CD4-positive, alpha-beta memory T cell (primary cell): ENCODE measurements at regions not wholly inside any gene's neighbourhood (a gene's known extent, or its start where the extent isn't known, plus 50 kb on each side); places are given as distances from the start of the nearest gene placed in this dataset.
"Not testable (repeated sequence)": the region's sequence is repeated elsewhere in the genome, so short reads cannot be mapped to it uniquely, and the experiment has no call there.

Source experiments
- CTCF ChIA-PET: fragments of 350-600 bp; sonication (Branson Sonifier 250); formaldehyde crosslinking; loops from one replicate; lab custom pipeline; 2021; ENCODE audit warnings: inconsistent platforms; ENCODE audit not compliant: partially characterized antibody; lab: Charles Lee
- POLR2A ChIA-PET: fragments of 350-600 bp; sonication (Branson Sonifier 250); formaldehyde crosslinking; loops from one replicate; lab custom pipeline; 2021; ENCODE audit not compliant: partially characterized antibody; lab: Charles Lee
- DNase-seq, 5 donors: peaks; one replicate each; pipeline versions ENCODE4 v3.0.0 to v3.0.0-alpha.2; 2020 to 2022; ENCODE audit warnings: mixed read lengths in 1 of 5
- H3K27ac ChIP-seq: one replicate; pipeline ENCODE4 v1.7.0; 2013; ENCODE audit warnings: low read depth, low read length
- H3K27me3 ChIP-seq: 2 replicates; pipeline ENCODE4 v1.7.0; 2013; ENCODE audit warnings: mild to moderate bottlenecking, low read length, moderate library complexity; ENCODE audit not compliant: insufficient read depth
- H3K36me3 ChIP-seq: 2 replicates; pipeline ENCODE4 v1.7.0; 2013; ENCODE audit warnings: mild to moderate bottlenecking, low read length, moderate library complexity; ENCODE audit not compliant: insufficient read depth
- H3K4me1 ChIP-seq: 2 replicates; pipeline ENCODE4 v1.7.0; 2013; ENCODE audit warnings: mild to moderate bottlenecking, low read length, moderate library complexity; ENCODE audit not compliant: insufficient read depth
- H3K4me3 ChIP-seq, 2 donors: one replicate each; pipeline ENCODE4 v1.7.0; 2013; ENCODE audit warnings: low read length in 2 of 2, mild to moderate bottlenecking in 1 of 2
- H3K9me3 ChIP-seq, 2 donors: one replicate each; pipeline ENCODE4 v1.7.0; 2013; ENCODE audit warnings: low read length in 2 of 2, control low read depth in 1 of 2; ENCODE audit not compliant: control insufficient read depth in 1 of 2
- H3K27ac Mint-ChIP-seq, 7 donors: one replicate each; pipeline ENCODE4 v1.8.0; 2020 to 2021; ENCODE audit warnings: mixed read lengths in 7 of 7, mild to moderate bottlenecking in 6 of 7, inconsistent platforms in 3 of 7, moderate library complexity in 3 of 7
- H3K27me3 Mint-ChIP-seq, 2 donors: one replicate each; pipeline ENCODE4 v1.8.0; 2020 to 2021; ENCODE audit warnings: mixed read lengths in 2 of 2
- H3K36me3 Mint-ChIP-seq, 2 donors: one replicate each; pipeline ENCODE4 v1.8.0; 2020 to 2021; ENCODE audit warnings: mixed read lengths in 2 of 2, inconsistent platforms in 1 of 2, mild to moderate bottlenecking in 1 of 2
- H3K4me1 Mint-ChIP-seq, 4 donors: one replicate each; pipeline ENCODE4 v1.8.0; 2020 to 2021; ENCODE audit warnings: mixed read lengths in 4 of 4, mild to moderate bottlenecking in 1 of 4
- H3K4me3 Mint-ChIP-seq, 8 donors: one replicate each; pipeline ENCODE4 v1.8.0; 2020 to 2021; ENCODE audit warnings: mixed read lengths in 8 of 8, mild to moderate bottlenecking in 7 of 8, moderate library complexity in 6 of 8, inconsistent platforms in 3 of 8
- H3K9me3 Mint-ChIP-seq, 8 donors: one replicate each; pipeline ENCODE4 v1.8.0; 2020 to 2021; ENCODE audit warnings: mixed read lengths in 8 of 8, mild to moderate bottlenecking in 5 of 8, inconsistent platforms in 3 of 8, moderate library complexity in 1 of 8
- intact Hi-C: fragments of 100-400 bp; cut with micrococcal nuclease; formaldehyde crosslinking; loops from one replicate; pipeline ENCODE4 v1.15.1; 2023

DNA sequence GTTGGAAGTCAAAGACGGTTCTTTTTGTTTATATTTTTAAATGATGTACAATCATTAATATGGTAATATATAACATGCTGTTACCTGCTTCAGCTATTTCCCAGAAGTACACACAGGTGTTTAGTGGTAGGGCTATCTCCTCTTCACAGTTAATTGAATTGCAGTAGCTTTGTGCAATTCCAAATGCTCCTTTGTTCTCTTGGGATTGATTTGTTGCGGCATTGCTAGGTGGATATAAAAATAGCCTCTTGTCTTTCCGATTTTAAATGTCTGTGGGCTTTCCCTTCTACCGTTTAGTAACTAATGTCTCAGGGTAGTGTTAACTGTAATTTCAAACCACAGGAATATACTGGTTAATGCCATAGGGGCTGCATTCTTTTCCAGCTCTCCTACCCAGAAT is 307.6 kb upstream of the SLITRK3 start:
- H3K4me1 Mint-ChIP-seq, result no peaks in the 10 kb centered on the region
- Histone ChIP-seq H3K27me3 (no peaks in the 10 kb centered on the region), H3K4me1 (no peaks in the 10 kb centered on the region), H3K27ac (no peak overlapping the region), H3K4me3 (no peak overlapping the region), H3K36me3 (no peaks in the 10 kb centered on the region), H3K9me3 (no peaks in the 10 kb centered on the region)
- H3K4me3 Mint-ChIP-seq, result no peak overlapping the region
- peaks cover 0 to 17% (median 6%) of the 10 kb centered on the region in 8 donors for H3K9me3 Mint-ChIP-seq
- CTCF ChIA-PET, result no interaction called here
- H3K27ac Mint-ChIP-seq, result no peak overlapping the region
- intact Hi-C loops, result no loop called here
- no peaks in the 10 kb centered on the region for H3K27me3 Mint-ChIP-seq
- POLR2A ChIA-PET, result no interaction called here
- no peaks in the 10 kb centered on the region for H3K36me3 Mint-ChIP-seq
- no peak for DNase-seq

DNA sequence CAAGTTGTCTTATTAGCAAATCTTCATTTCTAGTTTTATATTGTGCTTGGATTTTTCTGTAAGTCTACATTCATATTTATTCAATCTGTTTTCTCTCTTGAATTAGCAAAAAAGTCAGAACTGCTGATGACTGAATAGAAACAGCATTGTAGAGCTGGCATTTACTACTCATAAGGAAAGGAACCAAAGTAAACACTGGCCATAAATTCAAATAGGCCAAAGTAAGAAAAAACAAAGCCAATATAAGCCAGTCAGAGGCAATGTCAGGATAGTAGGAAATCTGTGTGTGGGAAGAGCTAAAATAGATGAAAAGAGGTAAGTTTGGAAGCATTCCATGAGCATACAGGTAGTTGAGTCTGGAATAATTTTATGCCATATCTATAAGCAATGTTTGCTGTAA is 307.2 kb upstream of the SLITRK3 start:
- Mint-ChIP-seq H3K4me1 (no peaks in the 10 kb centered on the region), H3K27ac (no peak overlapping the region), H3K27me3 (no peaks in the 10 kb centered on the region), H3K36me3 (no peaks in the 10 kb centered on the region), H3K9me3 (peaks cover 0 to 17% (median 7%) of the 10 kb centered on the region in 8 donors), H3K4me3 (no peak overlapping the region)
- intact Hi-C loops, result no loop called here
- Histone ChIP-seq H3K4me3 (no peak overlapping the region), H3K36me3 (no peaks in the 10 kb centered on the region), H3K4me1 (no peaks in the 10 kb centered on the region), H3K27me3 (no peaks in the 10 kb centered on the region), H3K9me3 (no peaks in the 10 kb centered on the region), H3K27ac (no peak overlapping the region)
- CTCF ChIA-PET, result no interaction called here
- POLR2A ChIA-PET, result no interaction called here
- DNase-seq, result no peak

DNA sequence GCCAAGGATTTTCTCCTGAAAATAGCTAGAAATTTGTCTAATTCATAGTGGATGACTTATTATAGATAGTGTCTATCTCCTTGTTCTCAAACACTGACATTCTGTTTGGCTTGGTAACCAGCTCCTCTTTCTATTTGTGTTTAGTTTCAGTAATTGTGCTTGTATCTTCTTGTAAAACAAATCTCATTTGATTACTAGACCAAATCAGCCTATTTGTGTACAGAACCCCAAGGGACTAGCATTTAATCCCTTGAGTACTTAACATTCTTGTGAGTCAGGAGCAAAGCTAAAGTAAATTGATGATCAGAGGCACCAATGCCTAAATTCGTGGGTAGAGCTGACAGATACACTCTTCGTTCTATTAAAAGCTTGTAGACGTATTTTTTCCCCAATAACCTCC is 306.5 kb upstream of the SLITRK3 start:
- POLR2A ChIA-PET, result no interaction called here
- no peaks in the 10 kb centered on the region for H3K9me3 ChIP-seq
- H3K27me3 ChIP-seq, result no peaks in the 10 kb centered on the region
- no peak for DNase-seq
- H3K4me3 ChIP-seq, result no peak overlapping the region
- H3K36me3 ChIP-seq, result no peaks in the 10 kb centered on the region
- no peak overlapping the region for H3K27ac ChIP-seq
- Mint-ChIP-seq H3K27me3 (no peaks in the 10 kb centered on the region), H3K36me3 (no peaks in the 10 kb centered on the region), H3K27ac (no peak overlapping the region), H3K9me3 (peaks cover 0 to 19% (median 8%) of the 10 kb centered on the region in 8 donors), H3K4me3 (no peak overlapping the region), H3K4me1 (no peaks in the 10 kb centered on the region)
- CTCF ChIA-PET, result no interaction called here
- H3K4me1 ChIP-seq, result no peaks in the 10 kb centered on the region
- intact Hi-C loops, result no loop called here

DNA sequence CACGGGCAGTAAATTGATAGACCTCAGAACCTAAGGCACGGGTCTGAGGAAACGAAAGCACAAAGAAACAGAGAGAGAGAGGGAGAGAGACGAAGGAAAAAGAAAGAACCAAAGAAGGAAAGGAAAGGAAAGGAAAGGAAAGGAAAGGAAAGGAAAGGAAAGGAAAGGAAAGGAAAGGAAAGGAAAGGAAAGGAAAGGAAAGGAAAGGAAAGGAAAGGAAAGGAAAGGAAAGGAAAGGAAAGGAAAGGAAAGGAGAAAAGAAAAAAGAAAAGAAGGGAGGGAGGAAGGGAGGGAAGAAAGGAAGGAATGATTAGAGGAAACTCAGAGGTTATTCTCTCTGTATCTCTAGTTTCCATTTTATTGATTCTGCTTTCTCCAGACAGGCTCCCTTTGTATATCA is 302.6 kb upstream of the SLITRK3 start:
- H3K36me3 ChIP-seq, H3K27me3 ChIP-seq, POLR2A ChIA-PET, H3K27me3 Mint-ChIP-seq, H3K4me3 ChIP-seq, H3K27ac Mint-ChIP-seq, H3K9me3 ChIP-seq, H3K36me3 Mint-ChIP-seq, H3K4me1 ChIP-seq, H3K4me3 Mint-ChIP-seq, H3K27ac ChIP-seq, intact Hi-C loops, DNase-seq, H3K4me1 Mint-ChIP-seq, CTCF ChIA-PET: not testable (repeated sequence)
- peaks cover 0 to 12% (median 2%) of the 10 kb centered on the region in 8 donors for H3K9me3 Mint-ChIP-seq

DNA sequence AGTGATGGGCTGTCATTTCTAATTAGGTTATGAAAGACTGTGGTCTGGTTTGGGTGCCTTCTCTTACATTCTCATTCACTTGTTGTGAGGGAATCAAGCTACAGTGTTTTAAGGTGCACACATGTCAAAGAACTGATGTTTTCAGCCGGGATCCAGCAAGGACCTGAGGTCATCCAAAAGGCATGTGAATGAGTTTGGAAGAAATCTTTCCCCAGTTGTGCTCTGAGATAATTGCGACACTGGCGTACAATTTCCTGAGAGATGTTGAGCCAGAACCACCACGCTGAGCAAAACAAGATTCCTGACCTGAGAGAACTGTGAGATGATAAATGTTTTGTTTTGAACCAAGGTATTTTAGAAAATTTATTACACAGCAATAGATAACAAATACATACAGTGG is 295.3 kb upstream of the SLITRK3 start:
- no peaks in the 10 kb centered on the region for H3K36me3 ChIP-seq
- POLR2A ChIA-PET, result no interaction called here
- Mint-ChIP-seq H3K36me3 (no peaks in the 10 kb centered on the region), H3K27me3 (no peaks in the 10 kb centered on the region), H3K9me3 (peaks cover 0 to 12% (median 4%) of the 10 kb centered on the region in 8 donors), H3K27ac (no peak overlapping the region), H3K4me1 (no peaks in the 10 kb centered on the region), H3K4me3 (no peak overlapping the region)
- CTCF ChIA-PET, result no interaction called here
- H3K4me1 ChIP-seq, result no peaks in the 10 kb centered on the region
- no peak overlapping the region for H3K27ac ChIP-seq
- intact Hi-C loops, result no loop called here
- H3K27me3 ChIP-seq, result no peaks in the 10 kb centered on the region
- no peak for DNase-seq
- H3K9me3 ChIP-seq, result no peaks in the 10 kb centered on the region
- no peak overlapping the region for H3K4me3 ChIP-seq

DNA sequence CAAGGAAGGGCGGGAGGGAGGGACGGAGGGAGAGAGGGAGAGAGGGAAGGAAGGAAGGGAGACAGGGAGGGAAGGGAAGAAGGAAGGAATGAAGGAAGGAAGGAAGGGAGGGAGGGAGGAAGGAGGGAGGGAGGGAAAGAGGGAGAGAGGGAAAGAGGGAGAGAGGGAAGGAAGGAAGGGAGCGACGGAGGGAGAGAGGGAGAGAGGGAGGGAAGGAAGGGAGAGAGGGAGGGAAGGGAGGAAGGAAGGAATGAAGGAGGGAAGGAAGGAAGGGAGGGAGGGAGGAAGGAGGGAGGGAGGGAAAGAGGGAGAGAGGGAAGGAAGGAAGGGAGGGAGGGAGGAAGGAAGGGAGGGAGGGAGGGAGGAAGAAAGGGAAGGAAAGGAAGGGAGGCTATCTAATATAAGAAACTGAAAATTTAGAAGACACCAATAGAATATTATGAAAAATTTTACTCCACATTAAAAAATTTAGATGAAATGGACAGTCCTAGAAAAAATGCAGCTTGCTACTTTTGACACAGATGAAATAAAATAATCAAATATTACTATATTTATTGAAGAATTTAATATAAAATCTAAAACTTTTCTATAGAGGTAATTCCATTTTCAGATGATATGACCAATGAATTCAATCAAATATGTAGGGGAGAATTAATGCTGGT is 280.3 kb upstream of the SLITRK3 start:
- Histone ChIP-seq H3K4me1 (no peaks in the 10 kb centered on the region), H3K4me3 (no peak overlapping the region), H3K27ac (no peak overlapping the region), H3K36me3 (no peaks in the 10 kb centered on the region), H3K27me3 (no peaks in the 10 kb centered on the region), H3K9me3 (no peaks in the 10 kb centered on the region)
- Mint-ChIP-seq H3K4me1 (no peaks in the 10 kb centered on the region), H3K27ac (no peak overlapping the region), H3K4me3 (no peak overlapping the region), H3K9me3 (peaks cover 0 to 15% (median 8%) of the 10 kb centered on the region in 8 donors), H3K27me3 (no peaks in the 10 kb centered on the region), H3K36me3 (no peaks in the 10 kb centered on the region)
- intact Hi-C loops, result no loop called here
- ChIA-PET CTCF (no interaction called here), POLR2A (no interaction called here)
- DNase-seq, result no peak

DNA sequence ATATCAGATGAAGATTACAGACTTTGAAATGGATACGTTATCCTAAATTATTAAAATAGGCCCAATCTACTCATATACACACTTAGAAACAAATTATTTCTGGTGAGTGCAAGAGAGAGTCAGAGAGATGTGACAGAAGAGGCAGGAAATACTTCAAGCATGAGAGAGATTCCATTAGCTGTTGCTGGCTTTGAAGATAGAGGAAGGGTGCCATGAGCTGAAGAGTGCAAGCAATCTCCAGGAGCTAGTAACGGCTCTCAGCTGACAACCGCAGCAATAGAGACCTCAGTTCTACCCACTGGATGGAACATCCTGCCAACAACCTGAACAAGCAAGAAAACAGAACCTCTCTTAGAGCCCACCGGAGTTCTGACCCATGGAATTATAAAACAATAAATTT is 270.7 kb upstream of the SLITRK3 start:
- H3K27me3 Mint-ChIP-seq, result no peaks in the 10 kb centered on the region
- H3K27ac Mint-ChIP-seq, result no peak overlapping the region
- no peaks in the 10 kb centered on the region for H3K27me3 ChIP-seq
- ChIA-PET POLR2A (no interaction called here), CTCF (no interaction called here)
- DNase-seq, result no peak
- H3K4me1 ChIP-seq, result no peaks in the 10 kb centered on the region
- intact Hi-C loops, result no loop called here
- H3K4me1 Mint-ChIP-seq, result no peaks in the 10 kb centered on the region
- no peaks in the 10 kb centered on the region for H3K36me3 ChIP-seq
- H3K9me3 ChIP-seq, result no peaks in the 10 kb centered on the region
- no peak overlapping the region for H3K4me3 ChIP-seq
- peaks cover 0 to 12% (median 7%) of the 10 kb centered on the region in 8 donors for H3K9me3 Mint-ChIP-seq
- no peak overlapping the region for H3K27ac ChIP-seq
- no peaks in the 10 kb centered on the region for H3K36me3 Mint-ChIP-seq
- H3K4me3 Mint-ChIP-seq, result peak overlapping the region in 1 of 8 donors; percentile 63

DNA sequence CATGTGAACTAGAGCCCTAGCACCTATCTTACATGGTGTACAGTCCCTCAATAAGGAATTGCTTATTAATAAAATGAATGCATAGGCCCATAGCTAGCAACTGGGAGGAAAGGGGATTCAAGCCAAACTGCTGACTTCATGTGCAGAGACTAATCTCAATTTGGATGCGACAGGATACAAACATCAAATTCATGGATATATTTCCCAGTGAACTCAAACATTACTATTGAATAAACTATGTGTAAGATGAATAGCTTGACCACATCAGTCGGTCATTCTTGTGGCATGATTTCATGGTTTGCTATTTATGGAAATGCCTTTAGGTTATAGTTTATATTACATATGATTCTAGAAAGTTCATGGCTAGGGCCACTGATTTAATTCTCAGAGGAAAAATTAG is 268.6 kb upstream of the SLITRK3 start:
- Mint-ChIP-seq H3K36me3 (no peaks in the 10 kb centered on the region), H3K4me1 (no peaks in the 10 kb centered on the region), H3K4me3 (no peak overlapping the region), H3K9me3 (peaks cover 0 to 8% (median 5%) of the 10 kb centered on the region in 8 donors), H3K27me3 (no peaks in the 10 kb centered on the region), H3K27ac (no peak overlapping the region)
- H3K27me3 ChIP-seq, result no peaks in the 10 kb centered on the region
- no peaks in the 10 kb centered on the region for H3K36me3 ChIP-seq
- no peak for DNase-seq
- no peak overlapping the region for H3K27ac ChIP-seq
- H3K9me3 ChIP-seq, result no peaks in the 10 kb centered on the region
- H3K4me3 ChIP-seq, result no peak overlapping the region
- POLR2A ChIA-PET, result no interaction called here
- CTCF ChIA-PET, result no interaction called here
- intact Hi-C loops, result no loop called here
- H3K4me1 ChIP-seq, result no peaks in the 10 kb centered on the region
